Activated CD4-positive, CD25-positive, alpha-beta regulatory T cell (primary cell): ENCODE measurements at regions not wholly inside any gene's neighbourhood (a gene's known extent, or its start where the extent isn't known, plus 50 kb on each side); places are given as distances from the start of the nearest gene placed in this dataset.

Experiments
- DNase-seq, 4 experiments: peaks; one replicate each; lab custom pipeline; 2025; lab: John Stamatoyannopoulos, UW

DNA sequence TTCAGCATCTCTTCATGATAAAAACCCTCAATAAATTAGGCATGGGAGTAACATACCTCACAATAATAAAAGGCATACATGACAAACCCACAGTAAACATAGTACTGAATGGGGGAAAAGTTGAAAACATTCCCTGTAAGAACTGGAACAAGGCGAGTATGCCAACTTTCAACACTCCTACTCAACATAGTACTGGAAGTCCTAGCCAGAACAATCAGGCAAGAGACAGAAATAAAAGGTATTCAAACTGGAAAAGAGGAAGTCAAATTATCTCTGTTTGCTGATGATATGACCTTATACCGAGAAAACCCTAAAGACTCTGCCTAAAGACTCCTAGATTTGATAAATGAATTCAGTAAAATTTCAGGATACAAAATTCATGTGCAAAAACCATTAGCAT, 167.6 kb downstream of the TMEM38B start:
- DNase-seq = no peak

DNA sequence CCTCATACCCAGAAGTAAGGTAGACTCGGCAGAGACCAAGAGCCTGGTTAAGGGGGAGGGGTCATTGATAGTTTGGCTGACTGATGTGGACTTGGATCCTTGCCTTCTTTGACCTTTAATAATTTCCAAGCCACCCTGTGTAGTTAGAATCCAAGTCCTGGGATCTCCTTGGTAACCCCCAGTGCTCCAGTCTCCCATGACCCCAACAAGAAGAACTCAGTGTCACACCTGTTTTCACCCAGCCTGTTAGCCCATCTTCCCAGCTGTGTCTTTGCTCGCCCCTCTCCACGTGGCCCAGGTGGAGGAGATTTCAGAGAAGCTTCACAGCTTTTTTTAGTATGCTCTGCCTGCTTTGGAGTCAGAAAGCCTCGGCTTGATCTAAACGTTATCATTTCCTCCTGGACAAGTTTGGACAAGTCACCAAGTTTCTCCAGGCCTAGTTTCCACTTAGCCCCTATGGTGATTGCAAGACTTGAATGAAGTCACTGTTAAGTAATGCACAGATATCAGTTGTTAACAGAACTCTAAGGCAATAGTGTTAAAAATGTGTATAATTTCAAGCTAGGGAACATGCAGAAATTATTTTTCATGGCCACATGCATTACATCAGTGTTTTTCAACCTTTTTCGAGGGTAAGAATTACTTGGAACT, 170.0 kb downstream of the TMEM38B start:
- DNase-seq = no peak

DNA sequence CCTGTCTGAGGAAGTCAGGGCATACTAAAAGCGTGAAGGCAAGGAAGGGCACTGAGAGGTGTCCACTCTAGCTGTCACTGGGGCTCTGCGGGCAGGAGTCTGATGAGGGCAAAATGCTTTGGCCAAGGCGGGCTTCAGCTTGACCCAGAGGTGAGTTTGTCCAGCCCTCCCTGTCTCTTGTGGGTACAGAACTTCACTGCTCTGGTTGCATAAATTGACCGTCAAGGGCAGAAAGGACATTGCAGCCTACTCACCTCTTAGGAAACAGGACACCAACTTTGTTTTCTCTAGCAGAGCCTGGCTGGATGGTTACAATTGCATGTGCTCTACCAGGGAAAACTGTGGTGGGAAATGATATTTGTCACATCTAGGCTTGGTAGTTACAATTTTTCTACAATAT, 170.9 kb downstream of the TMEM38B start:
- DNase-seq = no peak

DNA sequence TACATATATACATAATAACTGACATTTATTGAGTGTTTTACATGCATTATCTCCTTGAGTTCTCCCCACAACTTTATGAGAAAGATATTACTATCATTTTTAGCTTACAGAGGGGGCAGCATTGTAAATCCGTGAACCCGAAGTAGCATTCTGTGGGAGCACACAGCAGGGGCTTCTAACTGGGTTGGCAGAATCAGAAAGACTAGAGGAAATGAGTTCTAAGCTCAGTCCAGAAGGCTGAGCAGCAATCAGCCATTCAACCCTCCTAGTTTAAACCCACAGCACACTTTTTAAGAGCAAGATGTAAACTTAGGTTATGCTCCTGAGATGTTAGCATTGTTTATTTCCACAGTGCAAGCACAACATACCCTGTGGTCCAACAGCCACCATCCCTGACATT, 177.2 kb downstream of the TMEM38B start:
- DNase-seq = no peak

DNA sequence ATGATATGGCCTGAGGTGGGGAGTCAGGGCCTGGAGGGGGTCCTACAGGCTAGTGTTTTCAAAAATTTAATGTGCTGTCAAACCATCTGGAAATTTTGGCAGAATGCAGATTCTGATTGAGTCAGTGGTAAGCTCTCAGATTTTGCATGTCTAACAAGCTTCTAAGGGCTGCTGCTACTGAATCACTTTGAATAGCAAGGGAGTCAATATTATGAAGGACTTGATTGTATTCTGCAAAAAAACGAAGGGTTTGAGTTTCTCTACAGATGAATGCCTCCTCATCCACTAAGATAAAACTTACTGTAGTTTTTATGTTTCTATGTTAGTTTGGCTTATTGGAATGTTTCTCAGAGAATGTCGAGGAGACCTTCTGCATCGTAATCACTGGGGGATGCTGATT, 179.5 kb downstream of the TMEM38B start:
- DNase-seq = no peak

DNA sequence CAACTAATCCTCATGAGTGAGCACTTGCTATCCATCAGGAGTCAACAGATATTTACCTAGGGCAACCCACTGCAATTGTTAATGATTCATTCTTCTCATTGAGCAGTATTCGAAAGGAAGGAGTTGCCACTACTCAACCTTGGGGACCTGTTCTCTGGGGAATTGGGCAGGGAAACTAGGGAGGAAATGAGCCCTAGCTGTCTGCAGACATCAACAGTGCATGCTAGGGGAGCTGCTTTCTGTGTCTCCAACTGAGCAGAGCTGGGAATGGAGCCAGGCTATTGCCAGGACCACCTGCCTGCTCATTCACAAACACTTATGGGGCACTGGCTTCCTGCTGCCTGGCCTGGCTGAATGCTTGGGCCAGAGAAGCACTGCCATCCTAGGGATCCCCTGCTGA, 183.4 kb downstream of the TMEM38B start:
- no peak for DNase-seq

DNA sequence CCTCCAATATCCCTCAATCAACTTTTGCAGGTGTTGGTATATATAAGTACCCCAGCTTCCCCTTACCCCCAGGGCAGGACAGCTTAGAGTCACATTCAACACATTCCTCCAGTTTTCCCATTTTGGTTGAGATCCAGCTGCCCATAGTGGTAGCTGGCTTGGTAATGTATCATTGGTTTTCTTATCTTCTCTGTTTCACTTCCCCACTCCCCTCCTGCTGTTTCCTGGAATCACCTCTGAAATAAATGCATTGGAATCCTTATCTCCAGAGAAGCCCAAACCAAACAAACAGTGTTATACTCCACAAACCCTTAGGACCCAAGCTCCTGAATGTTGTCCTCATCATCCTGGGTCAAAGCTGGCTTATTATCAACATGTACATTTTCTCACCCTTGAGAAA, 184.8 kb downstream of the TMEM38B start:
- DNase-seq = no peak

DNA sequence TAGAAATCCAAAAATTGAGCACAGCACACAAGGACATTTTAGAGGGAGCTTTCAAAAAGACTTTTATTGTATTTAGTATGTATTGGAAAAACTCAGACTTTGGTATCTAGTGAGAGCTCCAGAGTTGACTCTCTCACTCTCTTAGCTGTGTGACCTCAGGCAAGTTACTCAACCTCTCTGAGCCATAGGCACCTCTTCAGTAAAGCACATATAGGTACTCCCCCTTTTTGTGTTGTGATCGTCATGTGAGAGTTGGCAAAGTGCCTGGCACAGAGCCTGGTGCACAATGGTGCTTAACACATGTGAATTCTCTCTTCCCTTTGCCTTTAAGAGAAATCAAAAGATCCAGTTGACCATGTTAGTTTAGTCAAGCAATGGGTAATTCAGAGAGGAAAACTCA, 186.2 kb downstream of the TMEM38B start:
- DNase-seq = no peak

DNA sequence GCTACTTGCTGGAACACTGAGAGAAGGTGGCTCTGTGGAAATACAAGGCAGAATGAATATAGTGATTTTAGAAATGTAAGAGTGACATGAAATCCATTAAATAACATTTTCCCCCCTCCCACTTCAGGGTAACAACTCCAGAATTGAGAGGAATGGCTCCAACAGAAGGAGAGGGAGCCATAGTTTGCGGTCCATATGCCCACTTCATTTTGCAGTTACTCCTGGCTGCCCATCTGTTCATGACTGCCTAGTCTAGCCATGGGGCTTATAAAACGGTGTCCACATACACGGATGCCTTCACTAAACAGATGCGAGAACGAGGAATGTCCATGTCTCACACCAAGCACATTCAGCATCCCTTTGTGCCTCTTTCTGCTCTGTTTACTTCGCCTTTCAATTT, 186.7 kb downstream of the TMEM38B start:
- DNase-seq = no peak

DNA sequence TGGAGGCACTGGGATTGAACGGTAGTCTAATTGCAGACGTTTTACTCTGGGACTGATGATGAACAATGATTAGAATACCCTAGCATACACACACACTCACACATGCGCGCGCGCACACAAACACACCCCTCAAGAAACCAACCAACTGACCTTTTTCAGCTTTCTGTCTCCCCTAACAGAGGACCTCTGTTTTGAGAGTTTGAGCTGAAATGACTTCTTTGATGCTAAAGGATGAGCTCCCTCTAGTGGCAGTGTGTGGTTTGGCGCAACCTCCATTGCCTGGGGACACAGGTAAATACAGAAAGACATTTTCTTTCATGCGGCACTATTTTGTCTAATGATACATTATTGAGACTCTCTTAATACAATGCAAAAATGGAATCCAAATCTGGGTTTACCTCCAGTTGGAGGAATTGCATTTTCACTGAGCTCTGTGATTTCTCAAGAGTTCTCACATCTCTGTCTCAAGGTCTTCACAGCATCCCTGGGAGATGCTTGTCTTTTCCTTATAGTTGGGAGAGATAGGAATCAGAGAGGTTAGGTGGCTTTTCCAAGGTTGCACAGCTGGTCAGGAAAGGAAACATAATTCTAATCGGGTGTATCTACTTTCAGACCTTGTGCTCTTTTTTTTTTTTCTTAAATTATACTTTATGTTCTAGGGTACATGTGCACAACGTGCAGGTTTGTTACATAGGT, 187.5 kb downstream of the TMEM38B start:
- DNase-seq = peak in 3 of 4 experiments; percentile 9 to 41 (median 12)

DNA sequence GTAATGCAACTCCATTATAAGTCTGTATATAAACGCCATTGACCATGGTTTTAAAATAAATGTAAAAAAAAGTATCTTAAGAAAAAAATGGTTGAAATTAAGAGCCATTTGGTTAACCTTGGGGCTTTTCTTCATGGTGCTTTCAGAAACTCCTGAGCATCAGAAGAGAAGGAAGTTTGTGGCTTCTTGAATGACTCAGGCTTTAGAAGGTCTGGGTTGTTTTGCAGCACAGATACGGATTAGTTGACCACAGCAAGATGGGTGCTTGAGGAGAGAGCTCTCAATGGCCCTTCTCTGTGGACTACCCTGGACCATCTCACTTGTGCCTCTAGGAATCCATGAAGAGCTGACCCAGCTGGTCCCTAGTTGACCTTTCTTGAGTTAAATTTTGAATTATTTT, 189.5 kb downstream of the TMEM38B start:
- DNase-seq = no peak

DNA sequence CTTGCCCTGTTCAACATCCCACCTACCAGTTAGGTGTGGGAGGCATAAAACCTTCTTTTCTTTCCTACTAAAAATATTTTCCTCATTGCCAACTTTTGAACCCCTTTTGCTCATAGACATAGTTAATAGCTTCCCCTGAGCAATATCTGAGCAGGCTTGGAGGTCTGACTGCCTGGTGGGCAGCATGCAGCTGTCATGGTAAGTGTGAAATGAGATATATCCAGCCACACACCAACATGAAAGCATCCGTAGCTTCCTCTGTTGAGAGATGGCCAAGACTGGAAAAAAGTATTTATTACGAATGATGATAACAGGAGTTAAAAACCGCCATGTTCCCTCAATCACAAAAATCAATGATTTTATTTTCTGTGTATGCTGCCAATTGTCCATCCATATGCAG, 190.1 kb downstream of the TMEM38B start:
- DNase-seq = no peak

DNA sequence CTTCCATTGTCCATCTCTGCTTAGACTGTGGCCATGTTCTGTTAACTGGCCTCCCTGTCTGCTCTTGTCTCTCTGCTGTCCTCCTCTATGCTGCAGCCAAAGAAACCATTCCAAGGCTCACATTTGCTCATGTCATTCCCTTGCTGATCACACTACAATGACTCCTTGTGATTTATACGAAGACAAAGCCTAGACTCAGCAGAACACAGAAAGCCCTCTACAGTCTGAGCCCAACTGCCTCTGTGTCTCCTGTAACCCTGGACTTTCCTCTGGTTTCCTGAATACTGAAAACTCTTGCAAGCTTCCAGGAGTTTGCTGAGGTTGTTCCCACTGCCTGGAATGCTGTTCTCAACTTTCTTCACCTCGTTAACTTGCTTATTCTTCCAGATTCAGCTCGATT, 191.8 kb downstream of the TMEM38B start:
- DNase-seq = no peak

DNA sequence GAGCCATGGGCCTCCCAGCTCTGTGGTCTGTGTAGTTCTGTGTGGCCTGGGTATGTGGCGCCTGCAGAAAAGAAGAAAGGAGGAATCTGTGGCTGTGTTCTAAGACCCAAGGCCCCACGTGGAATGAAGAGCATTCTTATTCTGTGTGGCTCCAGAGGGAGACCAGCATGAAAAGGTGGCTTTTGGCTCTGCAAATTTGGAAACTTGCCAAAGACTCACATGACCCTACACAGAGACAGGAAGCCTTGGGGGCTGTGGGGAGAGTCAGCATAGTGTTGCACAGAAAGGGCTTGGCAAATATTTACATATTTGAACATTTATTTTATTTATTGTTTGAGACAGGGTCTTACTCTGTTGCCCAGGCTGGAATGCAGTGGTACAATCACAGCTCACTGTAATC, 193.3 kb downstream of the TMEM38B start:
- no peak for DNase-seq

DNA sequence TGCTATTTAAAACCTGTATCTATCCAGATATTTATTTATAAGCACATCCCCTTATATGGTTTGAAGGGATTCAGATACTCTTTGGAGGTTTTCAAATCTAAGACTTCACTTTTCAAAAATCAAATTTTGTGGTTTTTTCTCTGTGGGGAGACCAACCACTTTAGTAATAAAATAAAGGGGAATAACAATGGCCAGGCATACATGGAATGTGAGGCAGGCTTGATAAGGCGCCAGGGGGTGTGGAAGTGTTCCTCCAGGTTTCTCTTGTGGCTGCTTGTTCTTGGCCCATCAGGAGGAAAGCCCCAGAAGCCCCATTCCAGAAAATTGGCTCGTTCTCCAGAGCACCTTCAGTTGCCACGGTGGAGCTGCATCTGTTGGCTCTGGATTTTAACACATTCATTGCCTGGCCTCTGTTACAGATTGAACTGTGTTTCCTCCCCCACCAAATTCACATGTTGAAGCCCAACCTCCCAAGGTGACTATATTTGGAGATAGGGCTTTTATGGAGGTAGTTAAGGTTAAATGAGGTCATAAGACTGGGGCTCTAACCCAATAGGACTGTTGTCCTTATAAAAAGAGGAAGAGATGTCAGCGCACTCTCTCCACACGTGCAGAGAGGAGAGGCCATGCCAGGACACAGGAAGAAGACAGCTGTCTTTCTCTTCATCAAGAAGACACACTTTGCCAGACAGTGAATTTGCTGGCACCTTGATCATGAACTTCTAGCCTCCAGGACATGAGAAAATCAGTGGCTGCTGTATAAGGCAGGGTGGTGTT, 195.9 kb downstream of the TMEM38B start:
- no peak for DNase-seq

DNA sequence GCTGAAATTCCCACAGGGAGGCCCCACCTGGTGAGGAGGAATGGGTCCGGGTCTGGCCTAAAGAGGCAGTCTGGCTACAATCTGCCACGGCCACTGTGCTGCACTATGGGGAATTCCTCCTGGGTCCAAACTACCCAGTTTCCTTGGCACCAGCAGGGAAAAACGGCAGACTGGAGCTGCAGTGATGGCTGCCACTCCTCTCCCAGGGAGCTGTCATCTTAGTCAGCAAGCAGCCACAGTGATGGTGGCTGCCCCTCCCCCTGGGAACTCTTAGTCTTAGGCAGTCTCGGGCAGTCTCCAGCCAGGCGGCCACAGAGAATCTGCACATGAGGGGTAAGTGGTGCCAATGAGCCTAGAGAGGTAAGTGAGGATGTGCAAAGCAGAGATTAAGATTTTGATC, 205.8 kb downstream of the TMEM38B start:
- no peak for DNase-seq

DNA sequence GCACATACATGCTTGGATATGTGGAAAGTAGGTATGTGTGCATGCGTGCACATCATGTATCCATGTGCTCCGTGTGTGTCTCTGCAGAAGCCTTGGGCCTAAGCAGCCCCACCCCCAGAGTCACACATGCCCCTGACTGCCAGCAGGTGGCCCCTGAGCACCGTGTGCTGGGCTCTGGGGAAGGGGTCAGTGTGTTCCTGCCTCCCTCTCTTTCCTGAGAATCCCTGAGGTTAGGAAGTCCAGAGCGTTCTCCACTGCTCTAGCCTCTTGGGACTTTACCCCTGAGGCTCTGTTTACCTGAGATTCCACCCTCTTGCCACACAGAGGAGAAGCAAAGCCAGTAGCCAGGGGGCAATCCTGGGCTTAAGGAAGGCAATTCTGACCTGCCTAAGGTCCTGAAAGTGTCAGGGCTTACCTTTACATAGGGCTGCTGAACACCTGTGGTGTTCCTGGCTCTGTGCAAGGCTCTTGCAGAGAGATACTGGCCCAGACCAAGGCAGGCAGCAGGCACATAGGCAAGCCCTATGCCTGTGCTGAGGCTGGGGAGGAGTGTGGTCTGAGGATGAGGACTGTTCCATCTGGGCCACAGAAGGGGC, 207.3 kb downstream of the TMEM38B start:
- no peak for DNase-seq

DNA sequence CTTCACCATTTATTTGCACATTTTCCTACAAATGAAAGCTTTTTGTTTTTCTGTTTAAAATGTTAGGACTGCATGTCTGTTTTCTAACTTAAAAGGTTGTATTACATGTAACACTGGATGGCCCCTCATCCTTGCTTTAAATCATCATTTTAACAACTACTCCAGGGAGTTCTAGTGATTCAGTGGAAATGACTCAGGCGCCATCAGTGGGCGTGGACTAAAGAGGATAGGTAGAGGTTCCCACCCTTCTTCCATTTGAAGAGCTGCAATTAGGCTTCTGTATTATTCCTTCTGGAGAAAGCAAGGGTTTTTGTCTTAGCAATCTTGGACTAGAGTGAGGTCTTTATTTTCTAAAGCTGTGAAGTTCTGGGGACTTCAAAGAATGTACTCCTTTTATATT, 213.7 kb downstream of the TMEM38B start:
- no peak for DNase-seq

DNA sequence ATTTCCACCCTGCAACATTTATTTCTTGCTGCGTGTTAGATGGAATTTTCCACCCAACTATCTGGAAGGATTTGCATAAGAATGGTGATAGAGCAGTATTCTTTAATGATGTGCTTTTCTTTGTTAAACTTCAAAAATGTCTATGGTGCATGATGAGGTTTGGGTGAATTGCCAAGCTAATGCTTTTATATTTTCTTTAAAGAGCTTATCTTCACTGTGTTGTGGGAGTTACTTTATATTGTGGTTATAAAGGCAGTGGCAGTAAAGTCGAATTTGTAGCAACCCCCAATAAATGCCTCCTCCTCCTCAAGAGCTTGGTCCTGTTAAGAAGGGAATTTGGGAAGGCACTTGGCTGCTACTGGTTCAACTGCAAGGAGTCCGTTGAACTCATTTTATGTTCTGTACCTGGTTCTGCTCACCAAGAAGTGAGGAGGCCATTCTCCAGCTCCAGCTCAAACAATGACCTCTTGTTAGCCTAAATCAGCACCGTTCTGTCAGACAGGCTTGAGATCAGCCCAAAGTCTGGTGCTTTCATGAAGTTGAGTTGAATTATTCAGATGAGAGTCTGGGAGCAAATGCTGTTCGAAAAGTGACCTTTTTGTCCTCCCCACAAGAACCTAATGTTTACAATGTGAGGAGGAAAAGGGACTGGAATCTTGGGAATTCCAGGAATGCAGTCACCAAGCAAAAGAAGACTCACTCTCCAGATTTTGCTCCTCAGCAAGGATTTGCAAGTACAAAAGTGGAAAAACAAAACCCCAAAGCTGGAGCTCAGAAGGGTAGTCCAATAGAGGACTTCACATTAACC, 217.0 kb downstream of the TMEM38B start:
- no peak for DNase-seq

DNA sequence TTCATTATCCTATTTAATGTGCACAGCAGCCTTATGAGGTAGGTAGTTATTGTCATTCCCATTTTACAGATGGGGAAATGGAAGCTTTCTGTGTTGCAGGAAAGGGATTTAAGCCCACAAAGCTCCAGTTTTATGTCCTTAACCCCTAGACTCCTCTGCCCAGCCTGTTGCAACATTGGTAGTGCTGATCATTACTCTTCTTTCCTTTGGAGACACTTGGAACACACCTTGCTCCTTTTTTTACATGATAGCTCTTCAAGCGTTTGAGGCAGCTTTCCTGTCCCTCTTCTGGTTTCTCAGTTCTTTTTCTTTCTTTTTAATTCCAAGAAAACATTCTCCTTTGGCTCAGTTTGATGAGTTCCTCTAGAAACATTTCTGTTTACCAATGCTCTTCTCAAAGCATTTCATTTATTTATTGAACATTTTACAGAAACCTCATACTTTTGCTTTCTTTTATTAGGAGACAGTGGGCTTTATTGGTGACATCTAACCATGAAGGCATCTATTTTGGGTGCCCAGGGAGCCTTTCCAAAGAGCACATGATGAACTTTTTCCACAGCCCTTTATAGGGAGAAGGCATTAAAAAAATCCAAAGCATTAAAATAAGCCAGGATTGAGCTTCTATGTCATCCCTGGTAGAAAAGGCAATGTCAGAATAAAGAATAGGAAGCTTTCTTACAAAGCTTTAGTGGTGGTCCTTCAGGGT, 218.0 kb downstream of the TMEM38B start:
- DNase-seq = no peak

DNA sequence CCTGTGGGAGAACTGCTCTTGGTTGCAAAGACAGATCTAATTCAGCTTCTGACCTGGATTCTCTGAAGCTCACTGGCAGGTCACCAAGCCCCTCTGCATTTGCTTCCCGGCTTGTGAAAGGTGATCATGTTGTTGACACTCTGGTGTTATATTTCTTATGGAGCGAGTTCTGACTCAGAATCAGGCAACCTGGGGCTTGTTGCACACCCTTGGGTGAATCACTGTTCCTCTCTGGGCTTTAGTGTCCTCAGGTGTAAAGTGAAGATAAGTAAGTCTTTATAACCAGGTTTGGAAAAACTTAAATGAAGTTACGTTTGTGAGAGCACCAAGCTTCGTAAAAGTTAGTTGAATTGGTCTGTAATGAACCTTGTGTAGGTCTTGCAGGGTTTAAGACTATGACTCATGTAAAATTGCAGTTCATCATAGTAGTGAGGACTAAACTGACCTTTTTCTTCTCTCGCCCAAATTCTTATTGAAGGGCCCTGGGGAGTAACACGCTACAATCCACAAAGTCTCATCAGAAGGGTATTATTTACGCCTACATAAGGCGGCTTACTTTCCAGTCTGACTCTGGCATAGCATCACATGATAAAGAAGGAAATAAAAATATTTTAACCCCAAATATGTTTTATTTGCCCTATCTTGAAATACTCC, 218.6 kb downstream of the TMEM38B start:
- DNase-seq = no peak
